D721Med (cell line): ENCODE measurements at regions not wholly inside any gene's neighbourhood (a gene's known extent, or its start where the extent isn't known, plus 50 kb on each side); places are given as distances from the start of the nearest gene placed in this dataset.

Experiments
- DNase-seq: peaks from one replicate; pipeline ENCODE4 v3.0.0; 2011; ENCODE audit warnings: low spot score; ENCODE audit not compliant: insufficient read length
- FAIRE-seq: peaks from 2 replicates; lab custom pipeline; 2011; peaks lifted over from hg19 to GRCh38; lab: Jason Lieb, UNC
- TF ChIP-seq, protein P1 (sequence below): IDR thresholded peaks from 2 replicates; pipeline ENCODE4 v1.5.1; 2012; ENCODE audit warnings: mild to moderate bottlenecking, control low read depth; ENCODE audit not compliant: insufficient read depth; ENCODE audit errors: missing control alignments

DNA sequence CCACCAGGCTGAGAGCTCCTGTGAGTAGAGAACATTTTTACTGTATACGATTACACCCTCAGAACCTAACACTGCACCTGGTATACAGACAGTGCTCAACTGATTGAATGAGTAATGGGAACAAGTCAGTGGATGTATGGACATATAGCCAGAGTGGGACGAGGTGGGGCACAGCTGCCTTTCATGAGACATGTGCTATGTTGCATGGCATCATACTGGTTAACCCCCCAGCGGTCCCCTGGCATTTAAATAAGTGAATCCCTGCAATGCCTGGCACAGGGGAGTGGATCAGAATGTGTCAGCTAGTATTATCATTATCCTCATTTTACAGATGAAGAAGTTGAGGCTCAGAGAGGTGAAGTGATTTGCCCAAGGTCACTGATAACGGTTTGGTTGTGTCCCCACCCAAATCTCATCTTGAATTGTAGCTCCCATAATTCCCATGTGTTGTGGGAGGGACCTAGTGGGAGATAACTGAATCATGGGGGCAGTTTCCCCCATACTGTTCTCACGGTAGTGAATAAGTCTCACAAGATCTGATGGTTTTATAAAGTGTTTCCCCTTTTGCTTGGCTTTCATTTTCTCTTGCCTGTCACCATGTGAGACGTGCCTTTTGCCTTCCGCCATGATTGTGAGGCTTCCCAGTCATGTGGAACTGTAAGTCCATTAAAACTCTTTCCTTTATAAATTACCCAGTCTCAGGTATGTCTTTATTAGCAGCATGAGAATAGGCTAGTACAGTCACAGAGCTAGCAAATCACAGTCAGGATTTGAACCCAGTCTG, 56.0 kb upstream of the ATP2B2 start:
- no peak for FAIRE-seq
- no peak for DNase-seq
- TF ChIP-seq, protein P1, sequence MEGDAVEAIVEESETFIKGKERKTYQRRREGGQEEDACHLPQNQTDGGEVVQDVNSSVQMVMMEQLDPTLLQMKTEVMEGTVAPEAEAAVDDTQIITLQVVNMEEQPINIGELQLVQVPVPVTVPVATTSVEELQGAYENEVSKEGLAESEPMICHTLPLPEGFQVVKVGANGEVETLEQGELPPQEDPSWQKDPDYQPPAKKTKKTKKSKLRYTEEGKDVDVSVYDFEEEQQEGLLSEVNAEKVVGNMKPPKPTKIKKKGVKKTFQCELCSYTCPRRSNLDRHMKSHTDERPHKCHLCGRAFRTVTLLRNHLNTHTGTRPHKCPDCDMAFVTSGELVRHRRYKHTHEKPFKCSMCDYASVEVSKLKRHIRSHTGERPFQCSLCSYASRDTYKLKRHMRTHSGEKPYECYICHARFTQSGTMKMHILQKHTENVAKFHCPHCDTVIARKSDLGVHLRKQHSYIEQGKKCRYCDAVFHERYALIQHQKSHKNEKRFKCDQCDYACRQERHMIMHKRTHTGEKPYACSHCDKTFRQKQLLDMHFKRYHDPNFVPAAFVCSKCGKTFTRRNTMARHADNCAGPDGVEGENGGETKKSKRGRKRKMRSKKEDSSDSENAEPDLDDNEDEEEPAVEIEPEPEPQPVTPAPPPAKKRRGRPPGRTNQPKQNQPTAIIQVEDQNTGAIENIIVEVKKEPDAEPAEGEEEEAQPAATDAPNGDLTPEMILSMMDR: no peak

DNA sequence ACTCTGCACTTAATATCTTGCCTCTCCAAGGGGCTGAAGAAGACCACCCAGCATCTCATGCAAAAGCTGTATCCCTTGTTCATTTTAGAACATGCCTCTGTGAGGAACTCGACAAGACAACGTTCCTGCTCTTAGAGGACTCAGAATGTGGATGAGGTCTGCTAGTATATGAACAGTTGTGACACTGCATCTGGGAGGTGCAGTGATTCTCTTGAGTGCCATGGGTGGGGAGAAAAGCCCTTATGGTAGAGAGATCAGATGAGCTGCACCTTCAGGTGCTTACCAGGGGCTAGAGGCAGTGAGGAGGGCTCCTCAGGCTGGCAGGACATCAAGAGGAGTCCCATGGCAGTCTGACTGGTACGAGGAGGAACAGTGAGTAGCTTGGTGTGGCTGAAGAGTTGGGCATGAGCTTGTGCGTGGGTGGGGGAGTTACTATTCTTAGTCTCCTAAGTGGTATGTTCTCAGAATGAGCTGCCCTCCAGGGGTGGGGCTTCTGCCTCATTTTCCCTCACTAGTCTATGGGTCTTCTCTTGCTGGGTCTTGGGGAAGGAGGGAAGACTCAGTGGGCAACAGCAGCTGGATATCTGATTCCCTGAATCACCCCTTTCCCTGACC, 56.7 kb upstream of the ATP2B2 start:
- no peak for FAIRE-seq
- TF ChIP-seq, protein P1: no peak
- no peak for DNase-seq

DNA sequence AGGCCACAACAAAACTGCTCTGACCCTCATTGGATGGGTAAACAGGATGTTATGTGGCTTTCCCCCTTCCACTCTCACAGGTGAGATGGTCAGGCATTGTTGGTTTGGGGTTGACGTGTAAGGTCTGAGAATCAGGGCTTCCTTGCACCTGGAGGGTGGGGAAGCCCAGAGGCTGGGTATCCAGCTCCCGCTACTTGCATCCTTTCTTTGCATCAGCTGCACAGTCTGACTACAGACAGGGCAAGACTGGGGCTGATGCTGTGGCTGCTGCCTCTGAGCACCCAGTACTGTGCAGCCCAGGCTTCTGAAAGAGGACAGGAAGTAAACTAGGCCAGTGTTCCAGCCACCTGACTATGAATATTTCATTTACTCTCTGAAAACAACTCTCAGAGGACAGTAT, 58.0 kb upstream of the ATP2B2 start:
- DNase-seq (no peak), FAIRE-seq (no peak)
- TF ChIP-seq, protein P1: no peak

DNA sequence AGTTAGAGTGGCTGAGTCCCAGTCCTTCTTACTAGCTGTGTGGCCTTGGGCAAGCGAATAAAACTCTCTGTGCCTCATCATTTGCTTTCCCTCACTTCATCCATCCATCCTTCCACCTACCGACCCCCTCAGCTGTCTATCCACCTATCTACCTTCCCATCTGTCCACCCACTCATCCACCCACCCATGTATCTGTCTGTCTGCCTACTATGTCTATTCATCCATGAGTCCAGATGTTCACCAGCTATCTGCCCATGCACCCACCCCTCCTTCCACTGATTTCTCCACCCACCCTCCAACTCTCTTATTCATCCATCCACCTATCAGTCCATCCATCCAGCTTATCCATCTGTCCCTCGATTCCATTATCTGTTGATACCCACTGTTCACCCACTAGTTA, 60.4 kb upstream of the ATP2B2 start:
- DNase-seq (no peak), FAIRE-seq (no peak)
- TF ChIP-seq, protein P1: no peak

DNA sequence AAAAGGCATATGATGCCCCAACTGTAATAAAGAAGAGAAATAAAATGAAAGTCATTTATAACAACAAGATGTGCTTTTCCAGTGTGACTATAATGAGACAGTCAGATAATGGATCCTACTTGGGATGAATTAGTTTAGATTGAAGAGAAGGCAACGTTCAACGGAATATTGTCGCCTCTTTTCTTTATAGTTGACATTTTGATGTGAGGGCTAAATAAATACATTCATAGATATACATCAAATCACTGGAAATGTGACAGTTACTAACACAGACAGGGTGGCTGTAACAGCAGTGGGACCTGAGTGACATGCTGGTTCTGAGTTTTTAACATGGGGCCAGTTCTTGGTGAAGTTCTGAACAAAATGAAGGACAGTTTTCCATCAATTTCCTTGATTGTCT, 61.1 kb upstream of the ATP2B2 start:
- DNase-seq (no peak), FAIRE-seq (no peak)
- TF ChIP-seq, protein P1: no peak

DNA sequence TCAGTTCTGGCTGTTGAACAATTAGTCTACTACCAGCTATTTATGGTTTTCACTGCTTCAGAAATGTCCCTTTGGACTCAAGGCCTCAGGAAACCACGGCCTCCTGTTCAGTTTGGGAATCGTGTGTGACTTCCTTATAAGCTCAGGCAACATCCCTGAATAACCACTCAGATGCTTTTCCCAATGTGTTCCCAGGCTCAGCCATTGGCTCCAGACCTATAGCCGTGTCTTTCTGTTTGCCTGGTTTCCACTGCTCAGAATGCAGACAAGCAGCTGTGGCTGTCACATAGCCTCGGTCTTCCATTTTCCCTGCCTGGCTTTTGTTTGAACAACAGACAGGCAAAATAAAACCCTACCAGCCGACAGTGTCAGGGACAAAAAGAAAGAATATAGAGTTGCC, 63.2 kb upstream of the ATP2B2 start:
- FAIRE-seq (no peak), DNase-seq (no peak)
- TF ChIP-seq, protein P1: no peak
